ENCODE measurements at regions not wholly inside any gene's neighbourhood (a gene's known extent, or its start where the extent isn't known, plus 50 kb on each side); places are given as distances from the start of the nearest gene placed in this dataset.

DNA sequence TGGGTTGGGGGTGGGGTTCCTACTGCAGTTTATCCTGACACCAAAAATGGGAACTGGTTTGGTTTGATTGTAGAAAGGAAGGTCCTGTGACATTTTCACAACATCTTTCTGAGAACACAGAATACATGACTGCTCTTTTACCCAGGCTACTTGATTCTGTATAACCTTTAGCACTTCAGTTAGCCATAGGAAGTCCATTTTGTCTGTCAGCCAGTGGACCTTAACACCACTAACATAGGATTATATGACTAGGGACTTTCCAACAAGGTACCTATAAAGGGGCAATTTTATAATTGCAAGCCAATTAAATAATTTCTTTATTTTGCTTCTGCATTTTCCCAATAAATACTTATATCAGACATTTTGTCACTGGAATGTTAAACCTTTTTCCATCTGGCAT is 489.2 kb upstream of the MIS18BP1 start:
- no peak overlapping the region for H2AFZ ChIP-seq (ENCODE audit: control insufficient read depth, low read length)
- dilution Hi-C loops (cut with MboI; ENCODE audit: extremely low pct_ligation_motif_present, low sequenced_read_pairs): no loop called here
- no peaks in the 10 kb centered on the region for H3K27me3 ChIP-seq (ENCODE audit: control insufficient read depth, extremely low read depth, insufficient read depth, low read length)
- H3K4me1 ChIP-seq (ENCODE audit: control insufficient read depth, extremely low read depth, insufficient read depth, low read length): no peaks in the 10 kb centered on the region
- no peak overlapping the region for H3K27ac ChIP-seq (ENCODE audit: control insufficient read depth, insufficient read depth, low read length)
- FAIRE-seq (no peak), DNase-seq (ENCODE audit: low read depth, low spot score) (no peak)
- TF ChIP-seq, protein P1, sequence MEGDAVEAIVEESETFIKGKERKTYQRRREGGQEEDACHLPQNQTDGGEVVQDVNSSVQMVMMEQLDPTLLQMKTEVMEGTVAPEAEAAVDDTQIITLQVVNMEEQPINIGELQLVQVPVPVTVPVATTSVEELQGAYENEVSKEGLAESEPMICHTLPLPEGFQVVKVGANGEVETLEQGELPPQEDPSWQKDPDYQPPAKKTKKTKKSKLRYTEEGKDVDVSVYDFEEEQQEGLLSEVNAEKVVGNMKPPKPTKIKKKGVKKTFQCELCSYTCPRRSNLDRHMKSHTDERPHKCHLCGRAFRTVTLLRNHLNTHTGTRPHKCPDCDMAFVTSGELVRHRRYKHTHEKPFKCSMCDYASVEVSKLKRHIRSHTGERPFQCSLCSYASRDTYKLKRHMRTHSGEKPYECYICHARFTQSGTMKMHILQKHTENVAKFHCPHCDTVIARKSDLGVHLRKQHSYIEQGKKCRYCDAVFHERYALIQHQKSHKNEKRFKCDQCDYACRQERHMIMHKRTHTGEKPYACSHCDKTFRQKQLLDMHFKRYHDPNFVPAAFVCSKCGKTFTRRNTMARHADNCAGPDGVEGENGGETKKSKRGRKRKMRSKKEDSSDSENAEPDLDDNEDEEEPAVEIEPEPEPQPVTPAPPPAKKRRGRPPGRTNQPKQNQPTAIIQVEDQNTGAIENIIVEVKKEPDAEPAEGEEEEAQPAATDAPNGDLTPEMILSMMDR (optimal IDR thresholded peaks at IDR 0.05 in 1 of 3, IDR thresholded peaks at IDR 0.05 in 1 of 3, conservative IDR thresholded peaks at IDR 0.05 in 1 of 3; ENCODE audit: extremely low read depth in 1 of 3, insufficient read depth in 2 of 3, low read length in 3 of 3): no peak
- no peak for TF ChIP-seq EZH2 (IDR thresholded peaks at IDR 0.05; ENCODE audit: low read length)
- no peak overlapping the region for H3K4me3 ChIP-seq (ENCODE audit: control insufficient read depth in 2 of 3, extremely low read depth in 1 of 3, insufficient read depth in 2 of 3, low read depth in 1 of 3, low read length in 3 of 3)
- no peaks in the 10 kb centered on the region for H3K36me3 ChIP-seq (ENCODE audit: control insufficient read depth in 2 of 2, extremely low read depth in 1 of 2, insufficient read depth in 2 of 2, low read length in 2 of 2)
- no peak overlapping the region for H3K4me2 ChIP-seq (ENCODE audit: control insufficient read depth, extremely low read depth, insufficient read depth, low read depth, low read length)
- no peak overlapping the region for H3K9ac ChIP-seq (ENCODE audit: control insufficient read depth, extremely low read depth, insufficient read depth, low read length)
- H4K20me1 ChIP-seq (ENCODE audit: control insufficient read depth, extremely low read depth, insufficient read depth, low read length): no peaks in the 10 kb centered on the region
- no peaks in the 10 kb centered on the region for H3K9me1 ChIP-seq (ENCODE audit: control insufficient read depth, extremely low read depth, insufficient read depth, low read length)
- no peaks in the 10 kb centered on the region for H3K79me2 ChIP-seq (ENCODE audit: control insufficient read depth, insufficient read depth, low read length)
- no peaks in the 10 kb centered on the region for H3K9me3 ChIP-seq (ENCODE audit: control insufficient read depth, low read depth, low read length)

DNA sequence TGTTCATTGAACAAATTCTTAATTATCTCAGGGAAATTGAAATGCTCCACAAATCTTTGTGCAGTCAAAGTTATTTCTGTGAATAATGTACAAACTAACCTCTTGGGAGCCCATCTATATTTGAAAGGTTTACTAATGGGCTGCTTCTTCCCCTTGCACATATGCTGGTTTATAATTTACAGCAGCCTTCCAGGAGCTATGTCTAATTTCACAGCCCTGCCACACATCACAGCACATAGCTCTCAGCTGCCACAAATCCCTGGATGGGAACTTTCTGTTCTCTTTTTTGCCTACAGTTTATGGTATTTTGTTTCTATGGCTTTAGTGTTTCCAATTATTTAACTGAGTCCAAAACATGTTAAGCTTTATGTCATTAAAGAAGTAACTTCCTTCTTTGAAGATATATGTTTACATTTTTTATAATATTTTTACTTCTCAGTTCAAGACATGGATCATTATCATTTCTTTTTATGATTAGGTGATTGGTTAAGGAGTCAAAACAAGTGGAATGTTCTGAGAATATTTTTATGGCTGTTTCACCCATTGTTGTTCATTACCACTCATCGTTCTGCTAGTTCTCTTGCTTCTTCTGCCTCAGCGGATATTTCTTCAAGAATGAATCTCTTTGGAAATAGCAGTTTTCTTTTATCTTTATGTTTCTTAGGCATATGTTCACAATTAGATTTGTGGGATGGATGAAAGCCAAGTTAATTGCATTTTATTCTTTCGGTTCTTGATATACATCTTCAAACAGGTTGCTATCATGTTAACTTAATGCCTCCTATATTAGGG is 475.6 kb upstream of the MIS18BP1 start:
- Histone ChIP-seq H3K4me3 (ENCODE audit: control insufficient read depth in 2 of 3, extremely low read depth in 1 of 3, insufficient read depth in 2 of 3, low read depth in 1 of 3, low read length in 3 of 3) (no peak overlapping the region), H4K20me1 (ENCODE audit: control insufficient read depth, extremely low read depth, insufficient read depth, low read length) (no peaks in the 10 kb centered on the region), H3K4me1 (ENCODE audit: control insufficient read depth, extremely low read depth, insufficient read depth, low read length) (no peaks in the 10 kb centered on the region), H3K9me1 (ENCODE audit: control insufficient read depth, extremely low read depth, insufficient read depth, low read length) (no peaks in the 10 kb centered on the region), H2AFZ (ENCODE audit: control insufficient read depth, low read length) (no peak overlapping the region), H3K27me3 (ENCODE audit: control insufficient read depth, extremely low read depth, insufficient read depth, low read length) (no peaks in the 10 kb centered on the region), H3K79me2 (ENCODE audit: control insufficient read depth, insufficient read depth, low read length) (no peaks in the 10 kb centered on the region), H3K4me2 (ENCODE audit: control insufficient read depth, extremely low read depth, insufficient read depth, low read depth, low read length) (no peak overlapping the region), H3K9me3 (ENCODE audit: control insufficient read depth, low read depth, low read length) (no peaks in the 10 kb centered on the region), H3K9ac (ENCODE audit: control insufficient read depth, extremely low read depth, insufficient read depth, low read length) (no peak overlapping the region), H3K27ac (ENCODE audit: control insufficient read depth, insufficient read depth, low read length) (no peak overlapping the region), H3K36me3 (ENCODE audit: control insufficient read depth in 2 of 2, extremely low read depth in 1 of 2, insufficient read depth in 2 of 2, low read length in 2 of 2) (no peaks in the 10 kb centered on the region)
- FAIRE-seq (no peak), DNase-seq (ENCODE audit: low read depth, low spot score) (no peak)
- dilution Hi-C loops (cut with MboI; ENCODE audit: extremely low pct_ligation_motif_present, low sequenced_read_pairs): no loop called here
- TF ChIP-seq, protein P1 (optimal IDR thresholded peaks at IDR 0.05 in 1 of 3, IDR thresholded peaks at IDR 0.05 in 1 of 3, conservative IDR thresholded peaks at IDR 0.05 in 1 of 3; ENCODE audit: extremely low read depth in 1 of 3, insufficient read depth in 2 of 3, low read length in 3 of 3): no peak
- no peak for TF ChIP-seq EZH2 (IDR thresholded peaks at IDR 0.05; ENCODE audit: low read length)
